Upper lobe of left lung (tissue), 6 donors: ENCODE measurements at regions not wholly inside any gene's neighbourhood (a gene's known extent, or its start where the extent isn't known, plus 50 kb on each side); places are given as distances from the start of the nearest gene placed in this dataset.
"Not testable (repeated sequence)": the region's sequence is repeated elsewhere in the genome, so short reads cannot be mapped to it uniquely, and the experiment has no call there.

Experiments
- ATAC-seq, 2 donors: fragments of 200-7000 bp; cut with Tn5 transposase; one replicate each; pipeline ENCODE4 v1.9.1; 2022; ENCODE audit warnings: mild to moderate bottlenecking in 2 of 2, moderate library complexity in 2 of 2; ENCODE audit not compliant: low FRiP score in 2 of 2
- DNase-seq, 2 donors: peaks; one replicate each; pipeline ENCODE4 v3.0.0-alpha.2; 2019 to 2020
- H3K27ac ChIP-seq, 4 donors: fragments of 200-600 bp; sonication (generic); one replicate each; pipeline ENCODE4 v1.5.1; 2016 to 2019
- H3K27me3 ChIP-seq, 4 donors: fragments of 200-600 bp; sonication (generic); one replicate each; pipeline ENCODE4 v1.5.1; 2017 to 2019
- H3K36me3 ChIP-seq, 4 donors: fragments of 200-600 bp; sonication (generic); one replicate each; pipeline ENCODE4 v1.5.1; 2016 to 2019
- H3K4me1 ChIP-seq, 4 donors: fragments of 200-600 bp; sonication (generic); one replicate each; pipeline ENCODE4 v1.5.1; 2018 to 2019
- H3K4me3 ChIP-seq, 4 donors: fragments of 200-600 bp; sonication (generic); one replicate each; pipeline ENCODE4 v1.5.1; 2017 to 2019; ENCODE audit warnings: mild to moderate bottlenecking in 2 of 4, moderate library complexity in 1 of 4
- H3K9me3 ChIP-seq, 4 donors: fragments of 200-600 bp; sonication (generic); one replicate each; pipeline ENCODE4 v1.5.1; 2018 to 2019
- CTCF ChIP-seq, 6 experiments: fragments of 450-650 bp in 4 of 6; fragments of 200-600 bp in 2 of 6; sonication (generic) in 2 of 6; IDR thresholded peaks; one replicate each; pipeline ENCODE4 v1.5.1; 2016 to 2019; ENCODE audit warnings: antibody characterized with exemption in 6 of 6
- EP300 ChIP-seq, 4 donors: sonication (generic); formaldehyde crosslinking; IDR thresholded peaks; one replicate each; pipeline ENCODE4 v1.5.1; 2017; ENCODE audit warnings: antibody characterized with exemption in 4 of 4, control low read depth in 2 of 4
- POLR2A ChIP-seq, 4 donors: fragments of 450-650 bp; IDR thresholded peaks; one replicate each; pipeline ENCODE4 v1.5.1; 2016 to 2017; ENCODE audit warnings: antibody characterized with exemption in 4 of 4, mild to moderate bottlenecking in 2 of 4
- POLR2AphosphoS5 ChIP-seq, 2 donors: sonication (generic); formaldehyde crosslinking; IDR thresholded peaks; one replicate each; pipeline ENCODE4 v1.5.1; 2017; ENCODE audit warnings: antibody characterized with exemption in 2 of 2
- WGBS, 2 donors: methylation state at CpG; one replicate each; pipeline ENCODE4 v1.1.5; 2017 to 2018; 5-methylcytosine and 5-hydroxymethylcytosine counted together
- donor health status: DM: no; HTN: no; CAD: no; lungs with moderate emphysema.
- donor health status: DM: no; HTN: yes; CAD: no; lungs with severe emphysema.

- DNase-seq (no peak), ATAC-seq (no peak)
- TF ChIP-seq POLR2AphosphoS5 (IDR thresholded peaks at IDR 0.05) (no peak), EP300 (IDR thresholded peaks at IDR 0.05) (no peak), CTCF (IDR thresholded peaks at IDR 0.05) (no peak), POLR2A (IDR thresholded peaks at IDR 0.05) (no peak)
- peaks cover 7 to 16% (median 13%) of the 10 kb centered on the region in 4 donors for H3K4me1 ChIP-seq
- 85 to 88% methylated on average over 3 of the region's 3 CpGs for WGBS, 2 donors
- no peak overlapping the region for H3K4me3 ChIP-seq
- no peaks in the 10 kb centered on the region for H3K9me3 ChIP-seq
- no peak overlapping the region for H3K27ac ChIP-seq
- H3K36me3 ChIP-seq, result no peaks in the 10 kb centered on the region
- no peaks in the 10 kb centered on the region for H3K27me3 ChIP-seq
Measured at GRCh38 chr18:49721981-49722380, 91.4 kb downstream of the ACAA2 start.

DNA sequence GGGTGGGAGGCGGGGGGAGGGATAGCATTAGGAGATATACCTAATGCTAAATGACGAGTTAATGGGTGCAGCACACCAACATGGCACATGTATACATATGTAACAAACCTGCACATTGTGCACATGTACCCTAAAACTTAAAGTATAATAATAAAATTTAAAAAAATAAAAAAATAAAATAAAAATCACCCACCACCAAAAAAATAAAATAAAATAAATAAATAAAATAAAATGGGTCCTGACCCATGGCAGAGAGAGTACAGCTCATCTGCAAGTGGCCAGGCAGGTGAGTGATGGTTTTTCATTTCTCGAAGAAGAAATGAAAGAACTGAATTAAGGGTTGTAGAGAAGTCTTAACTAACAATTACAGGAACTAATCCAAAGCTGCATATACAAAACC is 92.4 kb downstream of the ACAA2 start:
- 94% methylated on average over 3 of the region's 3 CpGs for WGBS, 2 donors
- ATAC-seq, DNase-seq, H3K36me3 ChIP-seq, H3K9me3 ChIP-seq, H3K27me3 ChIP-seq, H3K4me3 ChIP-seq, H3K27ac ChIP-seq: not testable (repeated sequence)
- H3K4me1 ChIP-seq, result peaks cover 7 to 15% (median 13%) of the 10 kb centered on the region in 4 donors

DNA sequence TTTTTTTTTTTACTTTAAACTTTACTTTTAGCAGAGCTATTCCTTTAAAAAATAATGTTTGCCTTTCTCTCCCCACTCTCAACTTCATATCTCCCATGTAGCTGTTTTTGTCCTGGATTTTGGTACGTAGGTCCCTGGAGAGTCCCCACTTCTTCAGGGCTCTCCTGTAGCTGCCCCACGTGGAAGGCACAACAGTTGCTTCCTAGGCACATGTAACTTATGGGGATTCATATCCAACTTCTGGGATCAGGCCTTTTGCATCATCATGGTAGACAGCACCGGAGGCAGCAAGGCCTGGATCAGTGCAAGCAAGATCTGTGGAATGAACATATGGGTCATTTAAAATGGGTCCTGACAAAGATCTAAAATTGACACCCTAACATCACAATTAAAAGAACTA is 95.7 kb downstream of the ACAA2 start:
- H3K9me3 ChIP-seq, result no peaks in the 10 kb centered on the region
- H3K4me3 ChIP-seq, result no peak overlapping the region
- no peaks in the 10 kb centered on the region for H3K36me3 ChIP-seq
- TF ChIP-seq EP300 (IDR thresholded peaks at IDR 0.05) (no peak), POLR2AphosphoS5 (IDR thresholded peaks at IDR 0.05) (no peak), POLR2A (IDR thresholded peaks at IDR 0.05) (no peak), CTCF (IDR thresholded peaks at IDR 0.05) (no peak)
- 86 to 92% methylated on average over 3 of the region's 3 CpGs for WGBS, 2 donors
- H3K4me1 ChIP-seq, result peaks cover 0 to 4% (median 2%) of the 10 kb centered on the region in 4 donors
- no peak for ATAC-seq
- no peaks in the 10 kb centered on the region for H3K27me3 ChIP-seq
- no peak for DNase-seq
- H3K27ac ChIP-seq, result no peak overlapping the region

DNA sequence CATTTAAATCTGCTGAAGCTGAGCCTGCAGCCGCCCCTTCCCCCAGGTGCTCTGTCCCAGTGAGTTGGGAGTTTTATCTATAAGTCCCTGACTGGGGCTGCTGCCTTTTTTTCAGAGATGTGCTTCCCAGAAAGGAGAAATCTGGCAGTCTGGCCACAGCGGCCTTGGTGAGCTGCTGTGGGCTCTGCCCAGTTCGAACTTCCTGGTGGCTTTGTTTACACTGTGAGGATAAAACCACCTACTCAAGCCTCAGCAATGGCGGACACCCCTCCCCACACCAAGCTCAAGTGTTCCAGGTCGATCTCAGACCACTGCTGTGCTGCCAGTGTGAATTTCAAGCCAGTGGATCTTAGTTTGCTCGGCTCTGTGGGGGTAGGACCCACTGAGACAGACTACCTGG is 97.3 kb downstream of the ACAA2 start:
- ATAC-seq, result no peak
- TF ChIP-seq EP300 (IDR thresholded peaks at IDR 0.05), result no peak
- no peak for TF ChIP-seq POLR2A (IDR thresholded peaks at IDR 0.05)
- TF ChIP-seq POLR2AphosphoS5 (IDR thresholded peaks at IDR 0.05), result no peak
- no peak for TF ChIP-seq CTCF (IDR thresholded peaks at IDR 0.05)

DNA sequence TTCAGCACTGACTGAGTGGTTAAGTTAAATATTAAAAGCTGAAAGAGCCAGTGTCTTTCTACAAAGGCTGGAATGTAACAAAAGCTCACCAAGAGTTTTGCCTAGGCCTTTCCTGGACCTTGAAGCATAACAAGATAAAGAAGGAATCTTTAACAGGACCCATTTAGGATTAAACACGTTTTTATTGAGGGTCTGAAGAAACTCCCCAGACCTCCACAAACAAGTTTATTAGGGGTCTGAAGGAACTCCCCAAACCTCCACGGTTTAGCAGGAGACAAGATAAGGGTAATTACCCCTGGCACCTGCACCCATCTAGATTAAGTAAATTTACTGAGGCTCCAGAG is 104.0 kb downstream of the ACAA2 start:
- Histone ChIP-seq H3K9me3 (no peaks in the 10 kb centered on the region), H3K4me1 (peaks cover 0 to 10% (median 0%) of the 10 kb centered on the region in 4 donors), H3K4me3 (no peak overlapping the region), H3K27me3 (no peaks in the 10 kb centered on the region), H3K27ac (no peak overlapping the region), H3K36me3 (no peaks in the 10 kb centered on the region)
- ATAC-seq (no peak), DNase-seq (no peak)
- WGBS, 2 donors, result 49 to 54% methylated on average over 2 of the region's 2 CpGs
- TF ChIP-seq CTCF (IDR thresholded peaks at IDR 0.05), result no peak
- no peak for TF ChIP-seq POLR2AphosphoS5 (IDR thresholded peaks at IDR 0.05)
- TF ChIP-seq POLR2A (IDR thresholded peaks at IDR 0.05), result no peak
- no peak for TF ChIP-seq EP300 (IDR thresholded peaks at IDR 0.05)

More for the DNA sequence above, 97.3 kb downstream of the ACAA2 start:
- H3K4me3 ChIP-seq, result no peak overlapping the region
- H3K4me1 ChIP-seq, result peaks cover 0 to 4% (median 2%) of the 10 kb centered on the region in 4 donors
- H3K27me3 ChIP-seq, result no peaks in the 10 kb centered on the region
- H3K36me3 ChIP-seq, result no peaks in the 10 kb centered on the region
- peak in 1 of 2 donors; percentile 60 for DNase-seq
- 52 to 63% methylated on average over 5 to 6 of the region's 6 CpGs for WGBS, 2 donors
- H3K27ac ChIP-seq, result peak overlapping the region in 1 of 4 donors; percentile 54
- no peaks in the 10 kb centered on the region for H3K9me3 ChIP-seq
